Rectal smooth muscle tissue (tissue), 1 donor: ENCODE measurements at regions not wholly inside any gene's neighbourhood (a gene's known extent, or its start where the extent isn't known, plus 50 kb on each side); places are given as distances from the start of the nearest gene placed in this dataset.
"Not testable (repeated sequence)": the region's sequence is repeated elsewhere in the genome, so short reads cannot be mapped to it uniquely, and the experiment has no call there.

Experiments
- H3K27ac ChIP-seq: one replicate; pipeline ENCODE4 v1.7.0; 2013; ENCODE audit warnings: low read depth, low read length, inconsistent platforms
- H3K27me3 ChIP-seq: one replicate; pipeline ENCODE4 v1.7.0; 2013; ENCODE audit warnings: low read length; ENCODE audit not compliant: control insufficient read depth, insufficient read depth
- H3K36me3 ChIP-seq: one replicate; pipeline ENCODE4 v1.7.0; 2013; ENCODE audit warnings: low read length; ENCODE audit not compliant: control insufficient read depth, insufficient read depth
- H3K4me1 ChIP-seq: one replicate; pipeline ENCODE4 v1.7.0; 2013; ENCODE audit warnings: low read length; ENCODE audit not compliant: control insufficient read depth, insufficient read depth
- H3K4me3 ChIP-seq: one replicate; pipeline ENCODE4 v1.7.0; 2013; ENCODE audit warnings: low read length
- H3K9ac ChIP-seq: one replicate; pipeline ENCODE4 v1.7.0; 2013; ENCODE audit warnings: low read length

DNA sequence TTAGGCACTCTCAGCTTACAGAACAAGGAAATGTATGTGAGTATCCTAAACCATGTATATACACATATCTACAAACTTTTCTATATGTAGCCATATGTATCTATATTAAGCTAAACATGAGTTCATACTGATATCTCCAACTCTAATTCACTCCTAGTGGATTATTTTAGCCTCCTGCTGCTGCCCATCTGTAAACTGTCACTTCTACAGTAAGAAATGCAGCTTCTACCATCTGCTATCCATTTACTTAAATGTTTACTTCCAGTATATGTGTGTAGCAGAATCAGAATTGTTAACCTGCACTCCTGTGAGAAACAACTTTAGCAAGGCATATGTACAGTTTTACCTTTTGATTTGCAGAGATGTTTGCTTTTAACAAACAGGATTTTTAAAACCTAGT, 478.5 kb upstream of the CBLB start:
- H3K4me1 ChIP-seq: no peaks in the 10 kb centered on the region
- no peaks in the 10 kb centered on the region for H3K27me3 ChIP-seq
- H3K4me3 ChIP-seq: no peak overlapping the region
- H3K27ac ChIP-seq: no peak overlapping the region
- no peaks in the 10 kb centered on the region for H3K36me3 ChIP-seq
- no peak overlapping the region for H3K9ac ChIP-seq

- no peaks in the 10 kb centered on the region for H3K27me3 ChIP-seq
- no peaks in the 10 kb centered on the region for H3K36me3 ChIP-seq
- no peak overlapping the region for H3K27ac ChIP-seq
- H3K4me1 ChIP-seq: no peaks in the 10 kb centered on the region
- no peak overlapping the region for H3K9ac ChIP-seq
- no peak overlapping the region for H3K4me3 ChIP-seq
Measured at GRCh38 chr3:106348139-106348690, 479.4 kb upstream of the CBLB start.

- H3K36me3 ChIP-seq: no peaks in the 10 kb centered on the region
- H3K27ac ChIP-seq: no peak overlapping the region
Measured at GRCh38 chr3:106349191-106349881, 480.5 kb upstream of the CBLB start.

GRCh38 chr3:106355873-106356272, 487.1 kb upstream of the CBLB start:
- no peaks in the 10 kb centered on the region for H3K36me3 ChIP-seq
- no peaks in the 10 kb centered on the region for H3K4me1 ChIP-seq
- H3K4me3 ChIP-seq: no peak overlapping the region
- H3K9ac ChIP-seq: no peak overlapping the region
- no peaks in the 10 kb centered on the region for H3K27me3 ChIP-seq
- H3K27ac ChIP-seq: no peak overlapping the region

More at GRCh38 chr3:106349191-106349881, 480.5 kb upstream of the CBLB start:
- H3K4me3 ChIP-seq: no peak overlapping the region
- no peaks in the 10 kb centered on the region for H3K27me3 ChIP-seq
- H3K4me1 ChIP-seq: no peaks in the 10 kb centered on the region
- no peak overlapping the region for H3K9ac ChIP-seq

- Histone ChIP-seq H3K4me1 (no peaks in the 10 kb centered on the region), H3K27ac (no peak overlapping the region), H3K9ac (no peak overlapping the region), H3K36me3 (no peaks in the 10 kb centered on the region), H3K4me3 (no peak overlapping the region), H3K27me3 (no peaks in the 10 kb centered on the region)
Measured at GRCh38 chr3:106359692-106360091, 490.9 kb upstream of the CBLB start.

DNA sequence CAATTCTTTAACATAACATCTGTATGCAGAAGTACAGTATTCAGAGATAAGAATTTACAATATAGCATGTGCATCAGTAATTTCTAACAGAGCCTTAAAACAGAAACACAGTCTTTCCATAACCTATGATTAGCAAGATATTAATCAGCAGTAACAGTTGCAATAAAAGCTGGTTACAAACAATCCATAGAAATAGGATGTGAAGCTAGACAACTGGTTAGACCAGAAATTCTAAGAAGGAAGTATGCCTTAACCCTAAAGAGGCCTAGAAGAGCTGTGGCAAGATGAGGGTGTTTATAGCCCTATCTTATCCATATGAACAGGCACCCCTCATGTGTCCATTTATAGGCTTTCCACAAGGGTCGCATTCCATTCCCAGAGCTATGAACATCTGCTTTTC, 492.1 kb upstream of the CBLB start:
- H3K4me3 ChIP-seq, H3K4me1 ChIP-seq, H3K27ac ChIP-seq: not testable (repeated sequence)

DNA sequence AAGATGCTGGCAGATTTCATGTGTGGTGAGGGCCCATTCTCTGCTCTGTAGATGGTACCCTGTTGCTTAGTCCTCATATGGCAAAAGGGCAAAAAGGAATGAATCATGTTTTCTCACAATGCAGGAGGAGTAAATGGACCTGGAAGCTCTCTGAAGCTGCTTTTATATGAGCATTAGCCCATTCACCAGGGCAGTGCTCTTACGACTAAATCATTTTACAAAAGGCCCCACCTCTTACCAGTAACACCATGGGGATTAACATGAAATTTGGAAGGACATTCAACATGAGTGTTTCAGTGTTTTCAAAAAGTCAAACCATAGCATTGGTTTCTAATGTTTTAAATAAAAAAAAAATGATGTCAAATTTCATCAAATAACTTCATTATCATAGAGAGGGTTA, 495.7 kb upstream of the CBLB start:
- H3K27ac ChIP-seq: no peak overlapping the region
- no peaks in the 10 kb centered on the region for H3K27me3 ChIP-seq
- no peak overlapping the region for H3K9ac ChIP-seq
- H3K4me1 ChIP-seq: no peaks in the 10 kb centered on the region
- no peak overlapping the region for H3K4me3 ChIP-seq
- no peaks in the 10 kb centered on the region for H3K36me3 ChIP-seq

More for the DNA sequence above, 492.1 kb upstream of the CBLB start:
- H3K27me3 ChIP-seq, H3K36me3 ChIP-seq, H3K9ac ChIP-seq: not testable (repeated sequence)

DNA sequence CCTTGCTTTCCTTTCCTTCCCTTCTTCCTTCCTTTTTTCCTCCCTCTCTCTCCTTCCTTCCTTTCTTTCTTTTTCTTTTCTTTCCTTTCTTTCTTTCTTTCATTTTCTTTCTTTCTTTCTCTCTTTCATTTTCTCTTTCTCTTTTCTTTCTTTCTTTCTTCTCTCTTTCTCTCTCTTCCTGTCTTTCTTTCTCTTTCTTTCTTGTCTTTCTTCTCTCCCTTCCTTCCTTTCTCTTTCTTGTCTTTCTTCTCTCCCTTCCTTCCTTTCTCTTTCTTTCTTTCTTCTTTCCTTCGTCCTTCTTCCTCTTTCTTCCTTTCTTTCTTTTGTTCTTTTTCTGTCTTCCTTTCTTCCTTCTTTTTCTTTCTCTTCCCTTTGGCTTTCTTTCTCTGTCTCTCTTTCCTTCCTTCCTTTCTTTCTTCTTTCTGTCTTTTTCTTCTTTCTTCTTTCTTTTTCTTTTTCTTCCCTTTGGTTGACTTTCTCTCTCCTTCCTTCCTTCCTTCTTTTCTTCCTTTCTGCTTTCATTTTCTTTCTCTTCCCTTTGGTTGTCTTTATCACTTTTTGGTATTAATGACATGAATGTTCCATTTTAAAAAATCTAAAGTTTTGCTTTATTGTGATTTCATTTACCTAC, 496.4 kb upstream of the CBLB start:
- H3K27ac ChIP-seq: no peak overlapping the region
- no peaks in the 10 kb centered on the region for H3K27me3 ChIP-seq
- no peak overlapping the region for H3K4me3 ChIP-seq
- no peaks in the 10 kb centered on the region for H3K36me3 ChIP-seq
- no peak overlapping the region for H3K9ac ChIP-seq
- H3K4me1 ChIP-seq: no peaks in the 10 kb centered on the region

- Histone ChIP-seq H3K27ac (no peak overlapping the region), H3K4me3 (no peak overlapping the region), H3K4me1 (no peaks in the 10 kb centered on the region), H3K27me3 (no peaks in the 10 kb centered on the region), H3K36me3 (no peaks in the 10 kb centered on the region), H3K9ac (no peak overlapping the region)
Measured at GRCh38 chr3:106366352-106366751, 497.5 kb upstream of the CBLB start.

DNA sequence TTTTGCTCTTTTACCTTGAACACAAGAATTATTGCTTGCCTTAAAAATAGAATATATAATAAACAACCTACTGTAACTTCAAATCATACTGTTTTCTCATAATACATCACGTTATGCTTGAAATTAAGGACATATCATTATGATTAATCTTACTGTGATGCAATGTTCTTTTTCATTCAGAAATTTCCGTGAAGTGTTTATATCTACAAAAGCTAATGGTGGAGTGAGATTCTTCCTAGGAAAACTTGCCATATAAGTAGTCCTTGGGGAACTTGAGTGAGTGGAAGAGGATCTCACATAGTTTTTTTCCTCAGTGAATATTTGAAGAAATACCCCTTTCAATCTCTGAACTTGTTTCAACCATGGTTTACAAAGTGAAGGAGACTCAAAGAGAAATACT, 498.7 kb upstream of the CBLB start:
- no peak overlapping the region for H3K4me3 ChIP-seq
- no peaks in the 10 kb centered on the region for H3K36me3 ChIP-seq
- no peaks in the 10 kb centered on the region for H3K4me1 ChIP-seq
- H3K9ac ChIP-seq: no peak overlapping the region
- H3K27me3 ChIP-seq: no peaks in the 10 kb centered on the region
- no peak overlapping the region for H3K27ac ChIP-seq

DNA sequence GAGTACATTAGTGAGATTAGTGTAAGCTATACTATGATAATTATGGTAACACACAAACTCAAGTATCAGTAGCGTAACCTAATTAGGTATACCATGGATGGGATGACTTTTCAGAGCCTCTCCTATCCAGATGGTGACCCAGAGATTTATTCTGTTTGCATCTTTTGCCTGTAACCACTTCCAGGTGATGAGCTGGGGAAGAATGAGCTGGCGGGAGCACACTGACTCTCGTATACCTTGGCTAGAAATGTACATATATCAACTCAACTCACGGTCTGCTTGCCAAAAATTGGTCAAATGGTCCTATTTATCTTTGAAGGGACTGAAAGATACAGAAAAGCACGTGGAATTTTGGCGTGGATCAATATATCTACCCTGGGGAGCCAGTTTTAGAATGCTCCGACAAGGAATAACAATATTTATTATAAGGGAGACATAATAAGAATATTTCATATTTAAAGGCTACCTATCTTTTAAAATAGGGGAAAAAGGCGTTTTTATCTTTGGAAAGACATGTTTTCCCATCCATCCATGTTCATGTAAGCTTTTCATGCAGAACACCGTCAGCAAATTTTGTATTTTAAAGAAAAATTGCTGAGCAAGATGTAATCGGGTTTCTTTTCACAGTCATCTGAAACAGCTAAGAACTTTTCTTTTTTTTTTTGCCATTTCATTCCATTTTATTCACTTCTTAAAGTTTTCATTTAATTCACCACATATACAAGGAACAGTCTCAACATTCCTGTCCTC, 502.6 kb upstream of the CBLB start:
- Histone ChIP-seq H3K4me3 (no peak overlapping the region), H3K27ac (no peak overlapping the region), H3K27me3 (no peaks in the 10 kb centered on the region), H3K4me1 (no peaks in the 10 kb centered on the region), H3K36me3 (no peaks in the 10 kb centered on the region), H3K9ac (no peak overlapping the region)

- no peak overlapping the region for H3K27ac ChIP-seq
- no peak overlapping the region for H3K4me3 ChIP-seq
- no peaks in the 10 kb centered on the region for H3K36me3 ChIP-seq
- H3K27me3 ChIP-seq: no peaks in the 10 kb centered on the region
- H3K4me1 ChIP-seq: no peaks in the 10 kb centered on the region
- H3K9ac ChIP-seq: no peak overlapping the region
Measured at GRCh38 chr3:106371971-106372805, 503.4 kb upstream of the CBLB start.
